ENCODE measurements at regions not wholly inside any gene's neighbourhood (a gene's known extent, or its start where the extent isn't known, plus 50 kb on each side); places are given as distances from the start of the nearest gene placed in this dataset.

DNA sequence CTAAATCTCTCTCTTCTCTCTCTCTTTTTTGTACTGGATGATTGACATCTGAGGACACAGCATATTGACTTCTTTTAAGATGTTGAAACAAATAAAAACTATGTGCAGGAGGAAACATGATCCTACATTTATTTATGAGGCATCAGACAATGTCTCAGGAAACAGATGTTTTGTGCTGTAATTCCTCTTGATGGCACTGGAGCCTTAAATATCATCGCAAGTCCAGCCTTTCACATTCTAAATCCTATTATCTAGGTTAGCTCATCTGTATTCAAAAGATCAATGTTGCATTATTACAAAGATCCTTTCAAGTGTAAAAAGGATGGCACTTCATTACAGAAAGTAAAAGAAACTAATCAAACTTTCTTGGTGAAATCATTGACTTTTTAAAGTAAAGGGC is 63.9 kb downstream of the MAT2B start:
- intact Hi-C loops (cut with micrococcal nuclease): loop anchor here in 1 of 2 donors (10.0 kb wide), 1 partner anchor 446 kb away; no protein-coding TSS in a partner anchor
- CTCF ChIA-PET: no interaction called here
- Mint-ChIP-seq H3K36me3 (no peaks in the 10 kb centered on the region), H3K27me3 (peaks cover 54 to 82% (median 65%) of the 10 kb centered on the region in 5 donors), H3K4me1 (peaks cover 13 to 32% (median 22%) of the 10 kb centered on the region in 7 donors), H3K27ac (no peak overlapping the region), H3K9me3 (peaks cover 0 to 1% (median 0%) of the 10 kb centered on the region in 11 donors), H3K4me3 (no peak overlapping the region)
- ATAC-seq (no peak), DNase-seq (no peak)
- Histone ChIP-seq H3K4me1 (ENCODE audit: control insufficient read depth in 2 of 2, insufficient read depth in 2 of 2, low read length in 2 of 2) (peaks cover 8 to 9% of the 10 kb centered on the region in 2 donors), H3K27me3 (ENCODE audit: control insufficient read depth in 2 of 2, insufficient read depth in 2 of 2, low read length in 2 of 2) (peaks cover 5 to 7% of the 10 kb centered on the region in 2 donors), H3K4me3 (ENCODE audit: low read length) (no peak overlapping the region), H3K36me3 (ENCODE audit: control insufficient read depth in 2 of 3, insufficient read depth in 3 of 3, low read length in 3 of 3) (no peaks in the 10 kb centered on the region), H3K9me3 (ENCODE audit: control insufficient read depth in 2 of 3, low read length in 3 of 3) (no peaks in the 10 kb centered on the region), H3K27ac (ENCODE audit: low read depth, low read length) (no peak overlapping the region)
- POLR2A ChIA-PET: no interaction called here

- Histone ChIP-seq H3K4me1 (ENCODE audit: control insufficient read depth in 2 of 2, insufficient read depth in 2 of 2, low read length in 2 of 2) (no peaks in the 10 kb centered on the region), H3K36me3 (ENCODE audit: control insufficient read depth in 2 of 3, insufficient read depth in 3 of 3, low read length in 3 of 3) (no peaks in the 10 kb centered on the region), H3K4me3 (ENCODE audit: low read length) (no peak overlapping the region), H3K27me3 (ENCODE audit: control insufficient read depth in 2 of 2, insufficient read depth in 2 of 2, low read length in 2 of 2) (peaks cover 0 to 7% of the 10 kb centered on the region in 2 donors), H3K27ac (ENCODE audit: low read depth, low read length) (no peak overlapping the region), H3K9me3 (ENCODE audit: control insufficient read depth in 2 of 3, low read length in 3 of 3) (no peaks in the 10 kb centered on the region)
- DNase-seq: no peak
- ChIA-PET POLR2A (no interaction called here), CTCF (no interaction called here)
- Mint-ChIP-seq H3K27me3 (peaks cover 38 to 74% (median 55%) of the 10 kb centered on the region in 5 donors), H3K27ac (no peak overlapping the region), H3K9me3 (peaks cover 0 to 1% (median 0%) of the 10 kb centered on the region in 11 donors), H3K36me3 (no peaks in the 10 kb centered on the region), H3K4me1 (peaks cover 2 to 8% (median 7%) of the 10 kb centered on the region in 7 donors), H3K4me3 (no peak overlapping the region)
- intact Hi-C loops (cut with micrococcal nuclease): no loop called here
- ATAC-seq: no peak
Observed at GRCh38 chr5:163571744-163572143, 66.3 kb downstream of the MAT2B start.

DNA sequence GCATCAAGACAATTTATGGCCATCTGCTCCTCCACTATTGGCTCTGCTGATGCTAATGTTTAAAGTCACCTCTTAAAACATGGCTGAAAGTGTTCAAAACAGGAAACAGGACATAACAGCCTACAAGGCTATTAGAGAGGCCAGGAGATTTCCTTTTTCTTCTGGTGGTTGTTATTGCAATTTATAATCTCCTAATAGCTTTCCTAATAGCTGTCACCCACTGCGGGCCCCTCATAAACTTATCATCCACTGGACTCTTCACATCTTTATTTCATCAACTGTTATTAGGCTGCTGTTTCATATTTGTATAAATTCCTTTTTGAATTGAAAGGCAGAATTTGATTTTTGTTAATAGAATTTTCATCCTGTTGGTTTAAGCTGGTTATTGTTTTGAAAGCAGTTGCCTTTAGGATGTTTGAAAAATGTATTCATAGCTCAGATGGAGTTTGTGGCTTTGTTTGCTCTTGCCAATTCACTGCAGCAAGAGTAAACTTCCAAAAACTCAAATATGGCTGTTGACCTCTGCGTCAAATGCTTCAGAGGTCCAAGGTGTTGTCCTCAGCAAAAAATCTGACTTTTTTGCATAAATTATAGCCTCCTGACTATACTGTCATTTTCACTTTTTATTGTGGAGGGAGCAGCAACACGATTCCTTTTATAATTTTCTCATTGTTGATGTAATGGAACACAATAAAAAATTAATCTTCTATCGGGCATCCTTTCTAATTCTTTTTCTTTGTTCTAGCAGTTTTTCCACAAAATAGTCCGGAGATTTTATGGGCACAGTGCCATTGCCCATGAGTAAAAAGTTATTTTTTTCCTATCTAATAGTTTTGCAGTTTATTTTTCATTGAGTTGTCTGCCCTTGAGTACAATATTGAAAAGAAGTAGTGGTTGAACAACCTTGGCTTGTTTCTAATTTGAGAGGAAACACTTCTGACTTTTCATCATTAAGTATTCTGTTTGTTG is 69.3 kb downstream of the MAT2B start:
- H3K27ac Mint-ChIP-seq: no peak overlapping the region
- ChIA-PET CTCF (no interaction called here), POLR2A (no interaction called here)
- no peaks in the 10 kb centered on the region for H3K36me3 Mint-ChIP-seq
- H3K27me3 Mint-ChIP-seq: peaks cover 12 to 44% (median 35%) of the 10 kb centered on the region in 5 donors
- ATAC-seq (no peak), DNase-seq (no peak)
- H3K4me3 Mint-ChIP-seq: no peak overlapping the region
- peaks cover 0 to 4% (median 0%) of the 10 kb centered on the region in 11 donors for H3K9me3 Mint-ChIP-seq
- peaks cover 0 to 2% (median 0%) of the 10 kb centered on the region in 7 donors for H3K4me1 Mint-ChIP-seq
- no peaks in the 10 kb centered on the region for H3K4me1 ChIP-seq (ENCODE audit: control insufficient read depth in 2 of 2, insufficient read depth in 2 of 2, low read length in 2 of 2)
- H3K27ac ChIP-seq (ENCODE audit: low read depth, low read length): no peak overlapping the region
- intact Hi-C loops (cut with micrococcal nuclease): no loop called here
- H3K36me3 ChIP-seq (ENCODE audit: control insufficient read depth in 2 of 3, insufficient read depth in 3 of 3, low read length in 3 of 3): no peaks in the 10 kb centered on the region
- no peak overlapping the region for H3K4me3 ChIP-seq (ENCODE audit: low read length)
- H3K27me3 ChIP-seq (ENCODE audit: control insufficient read depth in 2 of 2, insufficient read depth in 2 of 2, low read length in 2 of 2): peaks cover 0 to 4% of the 10 kb centered on the region in 2 donors
- H3K9me3 ChIP-seq (ENCODE audit: control insufficient read depth in 2 of 3, low read length in 3 of 3): no peaks in the 10 kb centered on the region

DNA sequence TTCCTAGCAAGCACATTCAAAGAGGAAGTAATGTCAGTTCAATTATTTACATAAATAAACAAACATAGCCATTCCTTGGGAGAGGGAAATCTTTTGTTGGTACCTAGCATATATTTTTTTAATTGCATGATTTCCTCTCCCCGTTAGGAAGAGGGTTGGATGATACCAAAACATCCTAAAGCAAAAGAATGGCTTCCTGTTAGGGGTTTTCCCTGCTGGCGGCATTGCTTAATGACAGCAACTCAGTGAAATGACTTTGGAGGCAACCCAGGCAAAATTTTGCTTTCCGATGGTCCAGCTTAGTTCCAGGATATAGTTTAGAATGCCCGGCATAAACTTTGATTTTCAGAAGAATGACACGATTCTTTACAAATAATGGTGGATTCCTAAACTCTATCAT is 73.2 kb downstream of the MAT2B start:
- Mint-ChIP-seq H3K4me1 (peaks cover 0 to 2% (median 0%) of the 10 kb centered on the region in 7 donors), H3K36me3 (no peaks in the 10 kb centered on the region), H3K27ac (no peak overlapping the region), H3K9me3 (peaks cover 0 to 4% (median 0%) of the 10 kb centered on the region in 11 donors), H3K4me3 (no peak overlapping the region), H3K27me3 (peaks cover 8 to 36% (median 31%) of the 10 kb centered on the region in 5 donors)
- ChIA-PET CTCF (interaction anchor here (0.7 kb wide), 1 partner anchor 17 kb away, joined by 3 read pairs; no protein-coding TSS in a partner anchor), POLR2A (no interaction called here)
- ATAC-seq (no peak), DNase-seq (no peak)
- intact Hi-C loops (cut with micrococcal nuclease): no loop called here
- Histone ChIP-seq H3K4me3 (ENCODE audit: low read length) (no peak overlapping the region), H3K4me1 (ENCODE audit: control insufficient read depth in 2 of 2, insufficient read depth in 2 of 2, low read length in 2 of 2) (no peaks in the 10 kb centered on the region), H3K9me3 (ENCODE audit: control insufficient read depth in 2 of 3, low read length in 3 of 3) (no peaks in the 10 kb centered on the region), H3K27ac (ENCODE audit: low read depth, low read length) (no peak overlapping the region), H3K27me3 (ENCODE audit: control insufficient read depth in 2 of 2, insufficient read depth in 2 of 2, low read length in 2 of 2) (no peaks in the 10 kb centered on the region), H3K36me3 (ENCODE audit: control insufficient read depth in 2 of 3, insufficient read depth in 3 of 3, low read length in 3 of 3) (no peaks in the 10 kb centered on the region)

DNA sequence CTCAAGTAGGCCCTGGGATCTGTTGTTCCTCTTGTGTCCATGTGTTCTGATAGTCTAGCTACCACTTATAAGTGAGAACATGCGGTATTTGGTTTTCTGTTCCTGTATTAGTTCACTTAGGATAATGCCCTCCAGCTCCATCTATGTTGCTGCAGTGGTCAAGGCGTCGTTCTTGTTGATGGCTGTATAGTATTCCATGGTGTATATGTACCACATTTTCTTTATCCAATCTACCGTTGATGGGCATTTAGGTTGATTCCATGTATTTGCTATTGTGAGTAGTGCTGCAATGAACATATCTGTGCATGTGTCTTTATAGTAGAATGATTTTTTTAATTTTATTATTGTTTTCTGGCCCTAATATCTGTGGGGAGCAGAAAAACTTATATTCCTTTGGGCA is 74.3 kb downstream of the MAT2B start:
- H3K36me3 Mint-ChIP-seq: no peaks in the 10 kb centered on the region
- DNase-seq (no peak), ATAC-seq (no peak)
- POLR2A ChIA-PET: no interaction called here
- H3K4me1 Mint-ChIP-seq: no peaks in the 10 kb centered on the region
- intact Hi-C loops (cut with micrococcal nuclease): no loop called here
- no peak overlapping the region for H3K4me3 ChIP-seq (ENCODE audit: low read length)
- H3K4me1 ChIP-seq (ENCODE audit: control insufficient read depth in 2 of 2, insufficient read depth in 2 of 2, low read length in 2 of 2): no peaks in the 10 kb centered on the region
- H3K27me3 Mint-ChIP-seq: peaks cover 5 to 36% (median 28%) of the 10 kb centered on the region in 5 donors
- no peaks in the 10 kb centered on the region for H3K36me3 ChIP-seq (ENCODE audit: control insufficient read depth in 2 of 3, insufficient read depth in 3 of 3, low read length in 3 of 3)
- peaks cover 0 to 6% (median 0%) of the 10 kb centered on the region in 11 donors for H3K9me3 Mint-ChIP-seq
- H3K27ac Mint-ChIP-seq: no peak overlapping the region
- no peak overlapping the region for H3K4me3 Mint-ChIP-seq
- no peaks in the 10 kb centered on the region for H3K9me3 ChIP-seq (ENCODE audit: control insufficient read depth in 2 of 3, low read length in 3 of 3)
- CTCF ChIA-PET: no interaction called here
- H3K27me3 ChIP-seq (ENCODE audit: control insufficient read depth in 2 of 2, insufficient read depth in 2 of 2, low read length in 2 of 2): no peaks in the 10 kb centered on the region
- H3K27ac ChIP-seq (ENCODE audit: low read depth, low read length): no peak overlapping the region

DNA sequence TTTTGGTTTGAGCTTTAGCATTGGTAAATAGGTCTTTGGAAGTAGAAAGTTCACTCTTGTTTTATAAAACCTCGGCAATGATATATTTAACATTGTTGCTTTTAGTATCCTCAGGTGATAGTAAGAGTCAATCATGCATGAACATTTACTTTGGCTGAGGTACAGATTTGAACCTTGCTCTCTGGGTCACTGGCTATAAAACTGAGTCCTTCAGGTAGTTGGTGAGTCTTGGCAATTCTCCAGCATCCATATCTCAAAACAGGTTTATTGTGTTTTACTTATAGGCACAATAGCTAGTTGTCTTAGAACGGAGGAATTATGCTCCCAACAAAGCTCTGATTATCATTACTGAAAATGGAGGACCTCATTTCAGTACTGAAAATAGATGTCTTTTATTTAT is 75.1 kb downstream of the MAT2B start:
- H3K4me3 Mint-ChIP-seq: no peak overlapping the region
- no peaks in the 10 kb centered on the region for H3K4me1 Mint-ChIP-seq
- ChIA-PET POLR2A (no interaction called here), CTCF (no interaction called here)
- H3K36me3 ChIP-seq (ENCODE audit: control insufficient read depth in 2 of 3, insufficient read depth in 3 of 3, low read length in 3 of 3): no peaks in the 10 kb centered on the region
- ATAC-seq (no peak), DNase-seq (no peak)
- H3K27ac Mint-ChIP-seq: no peak overlapping the region
- no peak overlapping the region for H3K4me3 ChIP-seq (ENCODE audit: low read length)
- no peaks in the 10 kb centered on the region for H3K27me3 ChIP-seq (ENCODE audit: control insufficient read depth in 2 of 2, insufficient read depth in 2 of 2, low read length in 2 of 2)
- intact Hi-C loops (cut with micrococcal nuclease): no loop called here
- H3K9me3 ChIP-seq (ENCODE audit: control insufficient read depth in 2 of 3, low read length in 3 of 3): no peaks in the 10 kb centered on the region
- peaks cover 0 to 6% (median 0%) of the 10 kb centered on the region in 11 donors for H3K9me3 Mint-ChIP-seq
- no peaks in the 10 kb centered on the region for H3K4me1 ChIP-seq (ENCODE audit: control insufficient read depth in 2 of 2, insufficient read depth in 2 of 2, low read length in 2 of 2)
- peaks cover 5 to 33% (median 22%) of the 10 kb centered on the region in 5 donors for H3K27me3 Mint-ChIP-seq
- H3K27ac ChIP-seq (ENCODE audit: low read depth, low read length): no peak overlapping the region
- H3K36me3 Mint-ChIP-seq: no peaks in the 10 kb centered on the region

Data from naive thymus-derived CD4-positive, alpha-beta T cell (primary cell).